K562 (cell line): ENCODE measurements at regions not wholly inside any gene's neighbourhood (a gene's known extent, or its start where the extent isn't known, plus 50 kb on each side); places are given as distances from the start of the nearest gene placed in this dataset.
A peak's percentile ranks its signal among the peaks of the same experiment; 100 is the strongest.

Experiments used
- ADNP ChIP-seq: fragments of 200-800 bp; sonication (Bioruptor generic); IDR thresholded peaks from 2 replicates; pipeline ENCODE4 v1.6.1; 2016; ENCODE audit warnings: missing genetic modification characterization, missing compliant biosample characterization
- ARHGAP35 ChIP-seq: fragments of 450-650 bp; IDR thresholded peaks from 2 replicates; pipeline ENCODE4 v1.6.1; 2018; ENCODE audit not compliant: partially characterized antibody
- BHLHE40 ChIP-seq: IDR thresholded peaks from 2 replicates; pipeline ENCODE4 v1.6.1; 2011; ENCODE audit warnings: low read length, improper control_type of control experiment
- DNMT1 ChIP-seq: fragments of 450-650 bp; IDR thresholded peaks from 2 replicates; pipeline ENCODE4 v1.6.1; 2016; ENCODE audit warnings: antibody characterized with exemption, mild to moderate bottlenecking
- E2F3 ChIP-seq: fragments of 250-450 bp; sonication (Bioruptor Pico); IDR thresholded peaks from 2 replicates; pipeline ENCODE4 v1.4.0; 2020; ENCODE audit warnings: mild to moderate bottlenecking
- ELF4 ChIP-seq: fragments of 450-650 bp; formaldehyde crosslinking; IDR thresholded peaks from 2 replicates; pipeline ENCODE4 v1.4.0; 2022; ENCODE audit warnings: missing genetic modification characterization
- HLTF ChIP-seq: fragments of 450-650 bp; IDR thresholded peaks from 2 replicates; pipeline ENCODE4 v1.6.1; 2016
- HNRNPH1 ChIP-seq: fragments of 200-400 bp; formaldehyde crosslinking; optimal IDR thresholded peaks from 2 replicates; pipeline ENCODE3; 2017; ENCODE audit warnings: low read depth, mild to moderate bottlenecking, low read length, moderate library complexity
- MAZ ChIP-seq, 2 experiments: fragments of 450-650 bp in 1 of 2; sonication (generic) in 1 of 2; formaldehyde crosslinking; IDR thresholded peaks in 1 of 2; conservative IDR thresholded peaks in 1 of 2; 2 replicates each; pipeline versions ENCODE4 v1.4.0 to v1.5.0; 2020; ENCODE audit warnings: mild to moderate bottlenecking in 1 of 2, missing genetic modification reagents in 1 of 2
- PHF21A ChIP-seq: fragments of 450-650 bp; IDR thresholded peaks from 2 replicates; pipeline ENCODE4 v1.6.1; 2017; ENCODE audit warnings: low read depth, borderline replicate concordance
- SAFB2 ChIP-seq: fragments of 200-400 bp; formaldehyde crosslinking; IDR thresholded peaks from 2 replicates; pipeline ENCODE4 v1.6.1; 2018; ENCODE audit warnings: borderline replicate concordance, low read length, low read depth, moderate library complexity; ENCODE audit not compliant: severe bottlenecking
- SPI1 ChIP-seq: IDR thresholded peaks from 2 replicates; pipeline ENCODE4 v1.6.1; 2011; ENCODE audit warnings: low read depth, low read length, control low read depth, borderline replicate concordance
- TAF9B ChIP-seq: fragments of 450-650 bp; IDR thresholded peaks from 2 replicates; pipeline ENCODE4 v1.6.1; 2018; ENCODE audit warnings: mild to moderate bottlenecking; ENCODE audit not compliant: partially characterized antibody
- ZC3H8 ChIP-seq: fragments of 450-650 bp; IDR thresholded peaks from 2 replicates; pipeline ENCODE4 v1.6.1; 2017
- ZNF224 ChIP-seq: sonication (generic); formaldehyde crosslinking; IDR thresholded peaks from 2 replicates; pipeline ENCODE4 v1.8.0; 2022; ENCODE audit warnings: mild to moderate bottlenecking, missing genetic modification reagents
- ZNF232 ChIP-seq: sonication (generic); formaldehyde crosslinking; IDR thresholded peaks from 2 replicates; pipeline ENCODE4 v1.8.0; 2022; ENCODE audit warnings: mild to moderate bottlenecking, missing genetic modification reagents
- ZNF239 ChIP-seq: fragments of 250-450 bp; sonication (Bioruptor Pico); IDR thresholded peaks from 2 replicates; pipeline ENCODE4 v1.4.0; 2020; ENCODE audit warnings: mild to moderate bottlenecking
- ZNF354B ChIP-seq: fragments of 250-450 bp; sonication (Bioruptor Pico); IDR thresholded peaks from 2 replicates; pipeline ENCODE4 v1.4.0; 2020
- TF ChIP-seq, protein P1 (sequence below), 2 experiments: fragments of 250-450 bp in 1 of 2; fragments of 450-650 bp in 1 of 2; sonication (Bioruptor Pico) in 1 of 2; IDR thresholded peaks; 2 replicates each; pipeline versions ENCODE4 v1.6.1 to v1.8.0; 2016 to 2021; ENCODE audit warnings: mild to moderate bottlenecking in 2 of 2, moderate library complexity in 2 of 2, missing compliant biosample characterization in 1 of 2, missing genetic modification characterization in 1 of 2
- TF ChIP-seq, protein P2 (sequence below): fragments of 250-450 bp; sonication (Bioruptor Pico); IDR thresholded peaks from 2 replicates; pipeline ENCODE4 v1.5.0; 2021; ENCODE audit warnings: mild to moderate bottlenecking, moderate library complexity
- TF ChIP-seq, protein P3 (sequence below): sonication (generic); formaldehyde crosslinking; IDR thresholded peaks from 2 replicates; pipeline ENCODE4 v1.8.1; 2023; ENCODE audit warnings: mild to moderate bottlenecking, missing genetic modification reagents
- TF ChIP-seq, protein P4 (sequence below): fragments of 450-650 bp; formaldehyde crosslinking; IDR thresholded peaks from 2 replicates; pipeline ENCODE4 v1.4.0; 2020; ENCODE audit warnings: mild to moderate bottlenecking, moderate library complexity

DNA sequence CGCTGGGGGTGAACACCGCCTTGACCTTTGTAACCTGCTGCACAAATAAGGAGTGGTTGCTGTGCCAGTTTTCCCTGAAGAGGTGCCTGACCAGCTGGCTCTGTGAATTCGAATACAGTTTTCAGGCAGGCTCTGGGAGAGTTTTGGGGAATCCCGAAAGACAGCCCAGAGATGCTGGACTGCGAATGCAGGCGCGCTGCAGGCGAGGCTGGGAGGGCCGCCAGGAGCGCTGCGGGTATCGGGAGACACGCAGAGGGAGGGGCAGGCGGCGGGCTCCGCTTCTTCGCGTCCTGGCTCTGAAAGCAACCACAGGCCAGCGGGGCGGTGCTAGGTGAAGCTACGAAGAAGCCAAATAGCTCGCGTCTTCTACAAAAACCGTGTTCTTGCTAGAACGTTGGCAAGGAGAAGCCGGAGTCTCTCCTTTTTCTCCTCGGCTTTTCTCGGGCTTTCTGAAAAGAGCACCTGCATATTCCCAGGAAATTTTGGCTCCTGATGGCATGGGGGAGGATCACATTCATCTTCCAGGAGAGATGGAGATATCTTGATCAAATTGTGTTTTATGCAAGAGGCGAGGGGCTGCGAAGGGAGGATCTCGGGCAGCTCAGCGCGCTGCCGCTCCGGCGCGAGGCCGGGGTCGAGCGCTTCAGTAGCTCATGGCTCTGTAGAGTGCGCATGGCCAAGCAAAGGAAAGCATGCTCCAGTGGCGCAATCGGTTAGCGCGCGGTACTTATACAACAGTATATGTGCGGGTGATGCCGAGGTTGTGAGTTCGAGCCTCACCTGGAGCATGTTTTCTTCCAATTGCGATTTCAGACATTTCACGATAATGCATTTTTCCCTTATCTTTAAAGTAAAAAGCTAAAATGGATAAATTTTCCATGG, 158.1 kb upstream of the ZNF184 start (continued):
- TF ChIP-seq MAZ (CRISPR knock-in tag; conservative IDR thresholded peaks at IDR 0.05 in 1 of 2, IDR thresholded peaks at IDR 0.05 in 1 of 2): peak; percentile 79 to 94
- peak; percentile 92 for TF ChIP-seq ZNF232
- no peak for TF ChIP-seq SAFB2
- TF ChIP-seq ZNF354B: no peak
- TF ChIP-seq ZC3H8: no peak
- no peak for TF ChIP-seq ZNF239
- no peak for TF ChIP-seq SPI1
- TF ChIP-seq ELF4 (CRISPR knock-in tag): no peak
- TF ChIP-seq HNRNPH1: no peak
- TF ChIP-seq HLTF: no peak
- peak; percentile 99 for TF ChIP-seq ADNP
- no peak for TF ChIP-seq ARHGAP35
- TF ChIP-seq, protein P1, sequence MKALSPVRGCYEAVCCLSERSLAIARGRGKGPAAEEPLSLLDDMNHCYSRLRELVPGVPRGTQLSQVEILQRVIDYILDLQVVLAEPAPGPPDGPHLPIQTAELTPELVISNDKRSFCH (CRISPR knock-in tag; IDR thresholded peaks at IDR 0.05): no peak
- TF ChIP-seq, protein P1 (tag; IDR thresholded peaks at IDR 0.05): peak; percentile 80; the same call in 1 of the 2 replicates
- TF ChIP-seq, protein P2, sequence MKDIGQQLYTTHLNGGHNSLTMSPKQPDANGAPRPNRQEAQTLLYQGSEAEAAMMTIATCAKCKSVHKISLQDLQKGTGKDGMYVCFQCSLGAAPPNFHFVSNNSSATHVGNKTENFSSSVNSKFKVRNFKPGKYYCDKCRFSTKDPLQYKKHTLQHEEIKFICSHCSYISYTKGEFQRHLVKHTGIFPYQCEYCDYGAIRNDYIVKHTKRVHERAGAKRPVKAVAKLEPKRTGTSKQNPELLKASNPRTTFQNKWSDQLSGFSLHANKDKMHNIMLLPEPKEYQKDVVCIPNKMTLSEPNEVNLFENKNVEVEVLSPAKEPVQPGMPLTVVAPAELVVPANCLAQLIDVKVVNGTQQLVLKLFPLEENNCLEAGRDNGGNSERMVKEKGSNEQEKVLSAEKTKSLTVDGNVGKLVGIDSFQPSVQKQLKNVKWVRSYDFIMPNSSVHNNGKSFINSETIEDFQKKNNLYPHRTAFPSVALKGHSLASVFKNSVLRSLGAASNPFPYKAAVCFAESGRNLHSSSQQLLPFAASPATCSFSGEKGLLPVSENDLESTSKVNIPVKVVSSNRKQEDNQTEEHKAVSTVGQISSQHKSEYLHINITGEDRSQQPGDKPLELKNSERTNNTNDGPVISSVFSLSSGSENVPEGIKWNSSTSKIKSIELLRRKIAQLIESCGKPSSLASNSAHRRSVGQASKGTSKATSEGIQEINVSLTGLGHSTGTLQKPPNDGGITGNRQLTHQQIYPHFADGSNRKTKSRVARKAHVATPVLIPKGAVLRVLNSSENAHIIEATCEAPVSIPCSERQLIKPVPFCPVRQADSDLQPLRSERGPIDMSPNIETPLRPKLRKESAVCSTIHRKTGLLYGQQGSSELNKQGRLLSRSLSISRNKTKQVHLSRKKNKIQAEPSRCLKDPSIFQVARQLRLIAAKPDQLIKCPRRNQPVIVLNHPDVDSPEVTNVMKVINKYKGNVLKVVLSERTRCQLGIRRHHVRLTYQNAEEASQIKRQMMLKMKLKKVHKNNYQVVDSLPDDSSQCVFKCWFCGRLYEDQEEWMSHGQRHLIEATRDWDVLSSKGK (CRISPR knock-in tag): no peak
- TF ChIP-seq BHLHE40: 0 out of 2 replicates have a peak, but pooled peaks have one; percentile 4
- no peak; the same call in 1 of the 2 replicates for TF ChIP-seq E2F3 (CRISPR knock-in tag)
- peak; percentile 25 for TF ChIP-seq TAF9B
- TF ChIP-seq, protein P3, sequence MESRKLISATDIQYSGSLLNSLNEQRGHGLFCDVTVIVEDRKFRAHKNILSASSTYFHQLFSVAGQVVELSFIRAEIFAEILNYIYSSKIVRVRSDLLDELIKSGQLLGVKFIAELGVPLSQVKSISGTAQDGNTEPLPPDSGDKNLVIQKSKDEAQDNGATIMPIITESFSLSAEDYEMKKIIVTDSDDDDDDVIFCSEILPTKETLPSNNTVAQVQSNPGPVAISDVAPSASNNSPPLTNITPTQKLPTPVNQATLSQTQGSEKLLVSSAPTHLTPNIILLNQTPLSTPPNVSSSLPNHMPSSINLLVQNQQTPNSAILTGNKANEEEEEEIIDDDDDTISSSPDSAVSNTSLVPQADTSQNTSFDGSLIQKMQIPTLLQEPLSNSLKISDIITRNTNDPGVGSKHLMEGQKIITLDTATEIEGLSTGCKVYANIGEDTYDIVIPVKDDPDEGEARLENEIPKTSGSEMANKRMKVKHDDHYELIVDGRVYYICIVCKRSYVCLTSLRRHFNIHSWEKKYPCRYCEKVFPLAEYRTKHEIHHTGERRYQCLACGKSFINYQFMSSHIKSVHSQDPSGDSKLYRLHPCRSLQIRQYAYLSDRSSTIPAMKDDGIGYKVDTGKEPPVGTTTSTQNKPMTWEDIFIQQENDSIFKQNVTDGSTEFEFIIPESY (CRISPR knock-in tag): peak; percentile 94
- 0 out of 2 replicates have a peak, but pooled peaks have one; percentile 47 for TF ChIP-seq PHF21A
- no peak for TF ChIP-seq DNMT1
- TF ChIP-seq ZNF224 (CRISPR knock-in tag): peak; percentile 93
- TF ChIP-seq, protein P4, sequence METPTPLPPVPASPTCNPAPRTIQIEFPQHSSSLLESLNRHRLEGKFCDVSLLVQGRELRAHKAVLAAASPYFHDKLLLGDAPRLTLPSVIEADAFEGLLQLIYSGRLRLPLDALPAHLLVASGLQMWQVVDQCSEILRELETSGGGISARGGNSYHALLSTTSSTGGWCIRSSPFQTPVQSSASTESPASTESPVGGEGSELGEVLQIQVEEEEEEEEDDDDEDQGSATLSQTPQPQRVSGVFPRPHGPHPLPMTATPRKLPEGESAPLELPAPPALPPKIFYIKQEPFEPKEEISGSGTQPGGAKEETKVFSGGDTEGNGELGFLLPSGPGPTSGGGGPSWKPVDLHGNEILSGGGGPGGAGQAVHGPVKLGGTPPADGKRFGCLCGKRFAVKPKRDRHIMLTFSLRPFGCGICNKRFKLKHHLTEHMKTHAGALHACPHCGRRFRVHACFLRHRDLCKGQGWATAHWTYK (CRISPR knock-in tag): 0 out of 2 replicates have a peak, but pooled peaks have one; percentile 18
